Panc1 (cell line): ENCODE measurements at regions not wholly inside any gene's neighbourhood (a gene's known extent, or its start where the extent isn't known, plus 50 kb on each side); places are given as distances from the start of the nearest gene placed in this dataset.

Experiments
- ATAC-seq: fragments of 200-7000 bp; cut with Tn5 transposase; 2 replicates; pipeline ENCODE4 v1.9.1; 2020; ENCODE audit warnings: mild to moderate bottlenecking, moderate library complexity
- BruUV-seq: library from RNA; stranded (reverse); fragments of 400-500 nt; replicated peaks from 2 replicates; lab custom pipeline; 2021; lab: Mats Ljungman, UMichigan
- CTCF ChIA-PET: fragments of 300-600 bp; sonication (Branson Sonifier 250); formaldehyde crosslinking; loops from one replicate; lab custom pipeline; 2022; ENCODE audit warnings: antibody characterized with exemption; lab: Charles Lee
- POLR2A ChIA-PET: fragments of 300-600 bp; sonication (Branson Sonifier 250); formaldehyde crosslinking; loops from one replicate; lab custom pipeline; 2022; ENCODE audit warnings: antibody characterized with exemption; lab: Charles Lee
- DNase-seq: peaks from one replicate; pipeline ENCODE4 v3.0.0-alpha.2; 2010; ENCODE audit warnings: low read depth, low spot score
- H3K27ac ChIP-seq: 2 replicates; pipeline ENCODE4 v1.5.1; 2011; ENCODE audit warnings: mild to moderate bottlenecking, low read length, inconsistent platforms
- H3K27me3 ChIP-seq: fragments of 200-500 bp; sonication (Bioruptor generic); 2 replicates; pipeline ENCODE4 v1.6.0; 2014; ENCODE audit warnings: low read length, inconsistent platforms; ENCODE audit not compliant: control insufficient read depth, insufficient read depth
- H3K36me3 ChIP-seq: fragments of 200-500 bp; sonication (Bioruptor generic); 2 replicates; pipeline ENCODE4 v1.5.1; 2014; ENCODE audit warnings: inconsistent platforms, mild to moderate bottlenecking, low read length, moderate library complexity; ENCODE audit not compliant: control insufficient read depth, insufficient read depth
- H3K4me1 ChIP-seq: 2 replicates; pipeline ENCODE4 v1.5.1; 2011; ENCODE audit warnings: inconsistent platforms, mild to moderate bottlenecking, low read length, moderate library complexity; ENCODE audit not compliant: control insufficient read depth, insufficient read depth
- H3K4me3 ChIP-seq, 2 experiments: 2 replicates each; pipeline ENCODE4 v1.5.1; 2011 to 2012; ENCODE audit warnings: low read depth in 2 of 2, low read length in 2 of 2, mild to moderate bottlenecking in 2 of 2, inconsistent platforms in 1 of 2, moderate library complexity in 1 of 2
- H3K9me3 ChIP-seq: fragments of 200-500 bp; sonication (Bioruptor generic); 2 replicates; pipeline ENCODE4 v1.5.1; 2014; ENCODE audit warnings: low read depth, mild to moderate bottlenecking, inconsistent platforms, low read length, moderate library complexity; ENCODE audit not compliant: control insufficient read depth, insufficient read depth
- POLR2AphosphoS5 ChIP-seq: IDR thresholded peaks from 2 replicates; pipeline ENCODE4 v1.6.1; 2012; ENCODE audit warnings: mild to moderate bottlenecking, low read depth, low read length, moderate library complexity
- SIN3A ChIP-seq: IDR thresholded peaks from 2 replicates; pipeline ENCODE4 v1.6.1; 2012; ENCODE audit warnings: low read depth, mild to moderate bottlenecking, low read length, moderate library complexity, borderline replicate concordance; ENCODE audit not compliant: insufficient read depth
- TCF7L2 ChIP-seq: IDR thresholded peaks from 2 replicates; pipeline ENCODE4 v1.6.1; 2011; ENCODE audit warnings: mild to moderate bottlenecking, low read depth, low read length, inconsistent platforms
- in situ Hi-C: cut with HindIII; loops from 2 replicates; pipeline ENCODE4 v1.10.0; 2016; ENCODE audit warnings: low sequenced_read_pairs, low pct_unique_long_range_greater_than_20kb
- intact Hi-C: fragments of 100-400 bp; cut with micrococcal nuclease; formaldehyde crosslinking; loops from one replicate; pipeline ENCODE4 v1.10.0; 2022; ENCODE audit not compliant: unreplicated experiment
- TF ChIP-seq, protein P1 (sequence below), 2 experiments: IDR thresholded peaks; 2 replicates each; pipeline ENCODE4 v1.6.1; 2011 to 2012; ENCODE audit warnings: low read depth in 2 of 2, control low read depth in 1 of 2, low read length in 1 of 2, mild to moderate bottlenecking in 1 of 2, moderate library complexity in 1 of 2; ENCODE audit not compliant: insufficient read depth in 1 of 2
- TF ChIP-seq, protein P2 (sequence below): fragments of 450-650 bp; IDR thresholded peaks from 2 replicates; pipeline ENCODE4 v1.5.1; 2017; ENCODE audit warnings: mild to moderate bottlenecking

DNA sequence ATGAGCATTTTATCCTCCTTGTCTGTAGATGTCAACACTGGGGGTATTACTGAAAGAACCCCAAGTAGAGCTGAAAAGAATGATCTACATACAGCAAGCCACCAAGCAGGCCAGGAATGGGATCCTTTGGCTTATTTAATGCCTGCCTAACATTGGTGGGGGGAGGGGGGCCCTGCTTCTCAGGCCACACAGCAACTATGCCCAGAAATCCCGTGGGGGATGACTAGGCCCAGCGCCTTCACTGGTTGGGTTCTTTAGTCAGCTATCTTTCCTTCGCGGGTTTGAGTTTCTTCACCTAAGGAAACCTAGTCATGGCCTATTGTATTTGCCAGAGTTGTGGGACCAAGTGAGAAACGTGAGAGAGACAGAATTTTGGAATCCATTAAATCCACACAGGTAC is 80.5 kb downstream of the CCNA1 start:
- DNase-seq (no peak), ATAC-seq (no peak)
- TF ChIP-seq, protein P1, sequence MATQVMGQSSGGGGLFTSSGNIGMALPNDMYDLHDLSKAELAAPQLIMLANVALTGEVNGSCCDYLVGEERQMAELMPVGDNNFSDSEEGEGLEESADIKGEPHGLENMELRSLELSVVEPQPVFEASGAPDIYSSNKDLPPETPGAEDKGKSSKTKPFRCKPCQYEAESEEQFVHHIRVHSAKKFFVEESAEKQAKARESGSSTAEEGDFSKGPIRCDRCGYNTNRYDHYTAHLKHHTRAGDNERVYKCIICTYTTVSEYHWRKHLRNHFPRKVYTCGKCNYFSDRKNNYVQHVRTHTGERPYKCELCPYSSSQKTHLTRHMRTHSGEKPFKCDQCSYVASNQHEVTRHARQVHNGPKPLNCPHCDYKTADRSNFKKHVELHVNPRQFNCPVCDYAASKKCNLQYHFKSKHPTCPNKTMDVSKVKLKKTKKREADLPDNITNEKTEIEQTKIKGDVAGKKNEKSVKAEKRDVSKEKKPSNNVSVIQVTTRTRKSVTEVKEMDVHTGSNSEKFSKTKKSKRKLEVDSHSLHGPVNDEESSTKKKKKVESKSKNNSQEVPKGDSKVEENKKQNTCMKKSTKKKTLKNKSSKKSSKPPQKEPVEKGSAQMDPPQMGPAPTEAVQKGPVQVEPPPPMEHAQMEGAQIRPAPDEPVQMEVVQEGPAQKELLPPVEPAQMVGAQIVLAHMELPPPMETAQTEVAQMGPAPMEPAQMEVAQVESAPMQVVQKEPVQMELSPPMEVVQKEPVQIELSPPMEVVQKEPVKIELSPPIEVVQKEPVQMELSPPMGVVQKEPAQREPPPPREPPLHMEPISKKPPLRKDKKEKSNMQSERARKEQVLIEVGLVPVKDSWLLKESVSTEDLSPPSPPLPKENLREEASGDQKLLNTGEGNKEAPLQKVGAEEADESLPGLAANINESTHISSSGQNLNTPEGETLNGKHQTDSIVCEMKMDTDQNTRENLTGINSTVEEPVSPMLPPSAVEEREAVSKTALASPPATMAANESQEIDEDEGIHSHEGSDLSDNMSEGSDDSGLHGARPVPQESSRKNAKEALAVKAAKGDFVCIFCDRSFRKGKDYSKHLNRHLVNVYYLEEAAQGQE (IDR thresholded peaks at IDR 0.05; ENCODE audit: insufficient read depth in 1 of 2, low read depth in 2 of 2, low read length in 1 of 2) = no peak
- TF ChIP-seq POLR2AphosphoS5 (no peak), SIN3A (no peak), TCF7L2 (no peak)
- TF ChIP-seq, protein P2, sequence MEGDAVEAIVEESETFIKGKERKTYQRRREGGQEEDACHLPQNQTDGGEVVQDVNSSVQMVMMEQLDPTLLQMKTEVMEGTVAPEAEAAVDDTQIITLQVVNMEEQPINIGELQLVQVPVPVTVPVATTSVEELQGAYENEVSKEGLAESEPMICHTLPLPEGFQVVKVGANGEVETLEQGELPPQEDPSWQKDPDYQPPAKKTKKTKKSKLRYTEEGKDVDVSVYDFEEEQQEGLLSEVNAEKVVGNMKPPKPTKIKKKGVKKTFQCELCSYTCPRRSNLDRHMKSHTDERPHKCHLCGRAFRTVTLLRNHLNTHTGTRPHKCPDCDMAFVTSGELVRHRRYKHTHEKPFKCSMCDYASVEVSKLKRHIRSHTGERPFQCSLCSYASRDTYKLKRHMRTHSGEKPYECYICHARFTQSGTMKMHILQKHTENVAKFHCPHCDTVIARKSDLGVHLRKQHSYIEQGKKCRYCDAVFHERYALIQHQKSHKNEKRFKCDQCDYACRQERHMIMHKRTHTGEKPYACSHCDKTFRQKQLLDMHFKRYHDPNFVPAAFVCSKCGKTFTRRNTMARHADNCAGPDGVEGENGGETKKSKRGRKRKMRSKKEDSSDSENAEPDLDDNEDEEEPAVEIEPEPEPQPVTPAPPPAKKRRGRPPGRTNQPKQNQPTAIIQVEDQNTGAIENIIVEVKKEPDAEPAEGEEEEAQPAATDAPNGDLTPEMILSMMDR = no peak
- Histone ChIP-seq H3K27ac (no peak overlapping the region), H3K4me3 (no peak overlapping the region), H3K4me1 (no peaks in the 10 kb centered on the region), H3K27me3 (no peaks in the 10 kb centered on the region), H3K9me3 (no peaks in the 10 kb centered on the region), H3K36me3 (no peaks in the 10 kb centered on the region)
- POLR2A ChIA-PET = no interaction called here
- CTCF ChIA-PET = no interaction called here
- no TSS peak for BruUV-seq
- in situ Hi-C loops (no loop called here), intact Hi-C loops (no loop called here)

DNA sequence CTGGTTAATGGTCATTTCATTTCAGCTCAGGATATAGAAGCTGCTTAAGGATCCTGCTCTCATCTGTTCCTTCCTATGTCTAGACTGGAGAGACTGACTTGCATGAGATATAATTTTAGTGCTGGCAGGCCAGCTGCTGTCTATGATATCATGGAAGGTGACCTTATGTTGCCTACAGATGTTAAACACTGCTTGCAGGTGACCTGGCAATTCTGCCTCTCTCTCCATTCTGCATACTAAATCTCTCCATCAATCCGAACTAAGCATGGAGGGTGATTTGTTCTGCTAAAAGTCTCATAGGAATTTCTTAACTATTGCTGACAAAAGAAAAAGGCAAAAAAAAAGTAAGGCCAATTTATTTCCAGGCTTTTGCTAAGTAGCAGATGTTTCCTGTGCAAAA is 81.0 kb downstream of the CCNA1 start:
- Histone ChIP-seq H3K36me3 (no peaks in the 10 kb centered on the region), H3K4me1 (no peaks in the 10 kb centered on the region), H3K9me3 (no peaks in the 10 kb centered on the region), H3K4me3 (no peak overlapping the region), H3K27ac (no peak overlapping the region), H3K27me3 (no peaks in the 10 kb centered on the region)
- CTCF ChIA-PET = no interaction called here
- POLR2A ChIA-PET = no interaction called here
- ATAC-seq (no peak), DNase-seq (no peak)
- intact Hi-C loops (no loop called here), in situ Hi-C loops (no loop called here)
- TF ChIP-seq SIN3A = no peak
- TF ChIP-seq POLR2AphosphoS5 = no peak
- TF ChIP-seq TCF7L2 = no peak
- TF ChIP-seq, protein P2 = no peak
- TF ChIP-seq, protein P1 (IDR thresholded peaks at IDR 0.05; ENCODE audit: insufficient read depth in 1 of 2, low read depth in 2 of 2, low read length in 1 of 2) = no peak
- BruUV-seq = no TSS peak
